GM20000 (cell line): ENCODE measurements at regions not wholly inside any gene's neighbourhood (a gene's known extent, or its start where the extent isn't known, plus 50 kb on each side); places are given as distances from the start of the nearest gene placed in this dataset.

Experiments
- DNase-seq: peaks from one replicate; pipeline ENCODE4 v3.0.0; 2012; ENCODE audit warnings: low spot score
- CTCF ChIP-seq: IDR thresholded peaks from 2 replicates; pipeline ENCODE4 v1.5.1; 2012; ENCODE audit warnings: mild to moderate bottlenecking, control low read depth; ENCODE audit errors: extremely low read depth, missing control alignments

- DNase-seq, result no peak
- no peak for TF ChIP-seq CTCF
Observed at GRCh38 chr1:18055156-18055555, 52.4 kb upstream of the IGSF21 start.

GRCh38 chr1:18056545-18056944, 51.1 kb upstream of the IGSF21 start:
- DNase-seq, result no peak
- no peak for TF ChIP-seq CTCF

GRCh38 chr1:18057623-18058022, 50.0 kb upstream of the IGSF21 start:
- no peak for DNase-seq
- TF ChIP-seq CTCF, result no peak
